HT1080 (cell line): ENCODE measurements at regions not wholly inside any gene's neighbourhood (a gene's known extent, or its start where the extent isn't known, plus 50 kb on each side); places are given as distances from the start of the nearest gene placed in this dataset.

Experiments used
- DNase-seq: peaks from one replicate; pipeline ENCODE4 v3.0.0-alpha.2; 2015; ENCODE audit warnings: low read depth

DNA sequence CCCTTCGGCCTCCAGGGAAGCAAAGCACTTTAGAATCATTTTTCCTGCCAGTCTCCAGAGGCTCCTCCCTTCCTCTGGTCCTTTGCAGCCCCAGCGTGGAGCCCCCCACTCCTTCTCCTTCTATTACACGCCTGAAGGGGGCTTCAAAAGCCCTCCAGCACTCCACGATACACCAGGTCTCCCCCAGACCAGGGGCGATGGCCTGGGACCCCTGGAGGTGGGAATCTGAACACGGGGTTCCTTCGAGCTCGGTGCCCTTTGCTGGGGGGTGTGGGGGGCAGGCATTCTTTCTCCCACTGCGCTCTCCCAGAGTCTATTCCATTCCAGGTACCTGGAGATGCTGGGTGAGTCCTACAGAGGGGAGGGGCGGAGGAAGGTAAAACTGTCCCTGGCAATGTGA is 97.6 kb downstream of the HMX1 start:
- DNase-seq = no peak

DNA sequence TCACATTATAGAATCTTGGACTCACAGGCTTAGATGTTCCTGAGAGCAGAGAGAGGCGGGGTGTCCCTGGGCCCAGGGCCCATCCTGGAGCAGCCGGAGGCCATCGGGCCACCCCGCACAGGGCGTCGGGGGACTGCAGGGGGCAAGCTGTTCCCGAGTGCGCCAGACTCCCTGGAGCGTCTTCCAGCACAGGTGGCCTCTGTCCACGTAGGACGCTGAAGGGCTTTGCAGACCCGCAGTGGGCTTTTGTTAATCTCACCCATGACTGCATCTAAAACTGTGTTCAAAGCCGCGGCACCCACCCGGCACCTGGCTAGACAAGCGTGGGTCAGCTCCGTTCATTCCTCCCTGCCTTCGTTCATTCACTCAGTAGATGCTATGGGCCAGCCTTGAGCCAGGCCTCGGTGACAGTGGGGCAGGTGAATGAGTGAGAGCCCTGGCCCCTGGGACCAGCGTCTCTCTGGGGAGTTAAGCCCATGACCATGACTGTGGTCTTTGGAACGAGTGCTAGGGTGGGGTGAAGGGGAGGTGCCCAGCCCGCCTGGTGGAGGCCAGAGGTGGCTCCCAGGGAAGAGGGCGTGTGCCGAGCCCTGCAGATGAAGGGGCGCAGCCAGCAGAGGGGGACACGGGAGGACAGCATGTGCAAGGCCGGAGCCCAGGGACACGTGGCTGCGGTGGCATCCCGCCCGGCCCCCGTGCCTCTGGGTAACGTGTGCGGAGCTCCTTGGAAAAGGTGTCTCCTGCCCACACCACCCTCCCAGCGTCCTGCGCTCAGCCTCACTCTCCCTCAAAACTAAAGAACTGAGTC is 98.3 kb downstream of the HMX1 start:
- no peak for DNase-seq

DNA sequence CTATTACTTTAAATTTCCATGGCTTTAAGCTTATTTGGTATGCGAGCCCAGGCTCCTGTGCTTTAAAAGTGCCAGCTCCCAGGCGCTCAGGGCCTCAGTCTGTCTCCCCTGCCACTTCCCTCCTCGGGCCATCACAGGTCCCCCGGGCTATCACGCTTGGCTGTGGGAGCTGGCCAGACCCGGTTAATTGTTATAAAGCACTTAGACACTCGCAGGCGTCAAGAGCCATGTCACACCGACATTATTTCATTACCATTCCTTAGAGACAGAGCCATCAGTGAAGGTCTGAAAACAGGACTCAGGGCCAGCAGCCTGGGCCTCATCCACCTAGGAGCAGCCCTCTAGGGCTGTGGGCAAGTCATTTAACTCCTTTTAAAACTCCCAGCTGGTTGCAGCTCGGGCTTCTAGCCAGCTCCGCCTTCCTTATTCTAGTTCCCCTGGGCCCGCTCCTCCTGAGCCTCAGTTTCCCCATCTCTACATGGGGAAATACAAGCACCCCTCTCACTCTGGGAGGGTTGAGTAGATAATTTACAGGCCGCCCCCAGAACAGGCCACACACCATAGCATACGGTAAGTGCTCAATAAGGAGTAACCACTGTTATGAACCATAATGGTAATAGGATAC is 99.0 kb downstream of the HMX1 start:
- no peak for DNase-seq

DNA sequence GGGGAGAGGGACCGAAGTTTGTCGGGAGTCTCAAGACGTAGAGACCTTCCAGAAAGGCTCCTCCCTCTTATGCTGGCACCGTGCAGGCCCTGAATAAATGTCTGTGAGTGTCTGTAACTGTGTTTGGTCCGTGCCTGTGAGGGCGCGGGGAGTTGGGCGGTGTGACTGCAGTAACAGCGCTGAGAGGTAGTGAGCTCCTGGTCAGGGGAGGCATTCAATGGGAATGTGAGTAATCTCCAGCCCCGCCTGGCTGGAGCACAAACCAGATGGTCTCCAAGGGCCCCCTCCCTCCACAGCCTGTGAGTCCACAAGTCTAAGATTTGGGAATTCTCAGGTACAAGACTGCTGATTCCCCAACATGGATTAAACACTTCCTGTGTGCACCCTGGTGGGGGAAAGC is 100.0 kb downstream of the HMX1 start:
- no peak for DNase-seq

DNA sequence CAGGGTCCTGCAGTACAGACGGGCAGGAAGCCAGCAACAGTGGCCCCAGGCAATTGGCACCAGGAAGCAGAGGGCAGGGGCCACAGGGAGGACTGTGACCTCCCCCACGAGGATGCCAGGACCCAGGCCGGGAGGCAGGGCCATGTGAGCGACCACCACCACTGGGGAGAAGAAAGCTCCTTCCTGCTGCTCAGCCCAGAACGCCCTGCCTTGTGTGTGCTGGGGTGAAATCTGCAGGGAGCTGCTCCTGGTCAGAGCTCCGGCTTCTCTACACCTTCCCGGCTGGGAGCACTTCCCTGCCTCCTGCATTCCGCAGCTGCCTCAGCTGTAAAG is 100.4 kb downstream of the HMX1 start:
- DNase-seq = no peak

DNA sequence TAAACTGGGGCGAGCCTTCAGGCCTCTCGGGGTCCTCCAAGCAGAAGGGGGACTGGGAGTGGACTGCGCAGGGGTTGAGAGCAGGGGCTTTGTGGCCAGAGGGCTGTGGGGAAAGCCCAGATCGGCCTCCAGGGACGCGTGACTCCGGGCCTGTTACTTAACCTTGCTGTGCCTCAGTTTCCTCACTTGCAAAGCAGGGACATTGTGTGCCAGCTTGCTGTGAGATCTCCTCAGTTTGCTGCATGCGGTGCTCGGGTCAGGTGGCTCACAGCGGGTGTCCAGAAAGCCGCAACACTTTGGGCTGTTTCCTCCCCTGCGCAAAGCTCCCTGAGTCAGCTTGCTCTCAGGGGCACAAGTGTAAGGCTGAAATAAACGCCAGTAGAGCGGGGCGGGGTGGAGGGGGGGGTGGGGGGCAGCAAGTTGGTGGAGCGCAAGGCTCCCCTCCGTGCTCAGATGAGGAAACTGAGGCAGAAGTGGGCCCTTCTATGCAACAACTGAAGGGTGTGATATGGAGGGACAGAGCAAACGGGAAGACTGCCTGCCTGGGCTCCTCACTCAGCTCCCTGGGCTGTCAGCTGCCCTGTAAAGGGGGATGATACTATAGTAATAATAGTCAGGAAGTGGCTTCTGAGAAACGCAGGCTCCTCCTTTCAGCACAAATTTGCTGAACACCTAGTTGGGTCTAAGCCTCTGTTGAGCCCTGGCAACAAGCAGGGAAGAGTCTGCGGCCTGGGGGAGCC is 101.0 kb downstream of the HMX1 start:
- no peak for DNase-seq

DNA sequence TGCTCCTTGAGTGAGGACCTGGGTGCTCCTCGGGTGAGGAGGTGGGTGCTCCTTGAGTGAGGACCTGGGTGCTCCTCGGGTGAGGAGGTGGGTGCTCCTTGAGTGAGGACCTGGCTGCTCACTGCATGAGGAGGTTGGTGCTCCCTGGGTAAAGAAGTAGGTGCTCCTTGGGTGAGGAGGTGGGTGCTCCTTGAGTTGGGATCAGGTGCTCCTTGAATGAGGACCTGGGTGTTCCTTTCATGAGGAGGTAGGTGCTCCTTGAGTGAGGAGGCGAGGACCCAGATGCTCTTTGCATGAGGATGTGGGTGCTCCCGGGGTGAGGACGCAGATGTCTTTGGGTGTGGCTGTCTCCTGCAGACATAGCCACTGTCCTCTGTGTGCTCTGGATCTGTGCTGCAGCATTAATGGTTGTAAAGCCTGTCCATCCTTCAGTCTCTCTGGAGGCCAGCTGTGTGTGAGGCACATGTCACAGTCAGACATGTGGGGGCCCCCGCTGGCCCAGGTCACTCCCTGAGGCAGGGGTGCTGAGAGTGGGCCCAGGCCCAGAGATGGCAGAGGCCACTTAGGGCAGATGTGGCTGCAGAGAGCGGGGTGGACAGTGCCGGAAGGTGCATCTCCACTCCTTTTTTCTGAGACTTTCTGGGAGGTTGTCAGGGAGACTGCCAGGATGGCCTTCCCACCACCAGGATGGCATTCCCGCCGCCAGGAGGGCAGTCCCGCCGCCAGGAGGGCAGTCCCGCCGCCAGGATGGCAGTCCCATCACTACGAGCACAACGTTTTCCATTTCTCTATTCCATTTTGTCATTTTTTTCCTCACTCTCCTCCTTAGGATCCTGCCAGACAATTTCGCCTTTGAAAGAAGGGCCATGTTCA is 101.8 kb downstream of the HMX1 start:
- no peak for DNase-seq

DNA sequence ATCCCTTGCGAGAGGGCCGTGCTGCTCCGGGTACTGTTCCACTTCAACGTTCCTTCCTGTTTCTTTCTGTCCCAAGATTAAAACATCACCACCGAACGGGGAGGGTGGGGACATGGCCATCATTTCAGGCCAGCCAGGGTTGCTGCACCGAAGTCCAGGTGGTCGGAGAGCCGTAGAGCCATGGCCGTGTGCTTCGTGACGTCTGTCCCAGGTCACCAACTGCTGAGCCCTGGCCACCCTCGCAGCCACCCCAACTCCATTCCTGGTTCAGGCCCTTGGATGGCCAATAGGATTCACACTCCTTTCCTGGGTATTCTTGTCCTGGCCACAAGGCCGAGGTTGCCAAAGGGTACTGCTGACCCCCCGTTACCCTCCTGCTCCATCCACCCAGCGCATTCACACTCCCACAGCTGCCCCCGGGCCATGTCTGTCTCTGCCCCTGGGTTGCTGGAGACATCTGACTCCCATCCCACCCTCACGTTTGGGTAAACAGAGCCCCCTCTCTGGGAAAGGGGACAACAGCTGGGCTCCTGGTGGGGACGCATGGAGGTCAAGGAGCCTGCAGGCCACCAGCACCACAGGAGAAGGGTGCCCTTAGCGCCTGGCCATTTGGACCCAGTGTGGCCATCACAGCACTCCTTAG is 103.2 kb downstream of the HMX1 start:
- DNase-seq = no peak

DNA sequence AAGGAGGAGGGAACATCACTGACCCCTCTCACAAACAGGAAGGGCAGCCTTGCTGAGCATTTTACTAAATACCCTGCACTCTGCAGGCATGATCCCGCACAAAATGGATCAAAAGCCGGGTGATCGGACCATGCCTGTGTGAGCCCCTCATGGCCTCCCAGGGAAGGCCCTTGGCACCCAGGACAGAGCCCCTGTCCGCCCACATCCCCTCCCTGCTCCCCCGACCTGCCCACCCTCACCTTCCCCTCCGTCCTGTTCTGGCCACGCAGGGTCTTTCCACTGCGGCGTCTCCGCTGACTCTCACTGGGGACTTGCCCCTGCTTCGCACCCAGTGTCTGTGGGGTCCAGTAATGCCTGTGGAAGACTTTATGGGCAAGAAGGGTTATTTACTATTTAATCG is 105.0 kb downstream of the HMX1 start:
- no peak for DNase-seq

DNA sequence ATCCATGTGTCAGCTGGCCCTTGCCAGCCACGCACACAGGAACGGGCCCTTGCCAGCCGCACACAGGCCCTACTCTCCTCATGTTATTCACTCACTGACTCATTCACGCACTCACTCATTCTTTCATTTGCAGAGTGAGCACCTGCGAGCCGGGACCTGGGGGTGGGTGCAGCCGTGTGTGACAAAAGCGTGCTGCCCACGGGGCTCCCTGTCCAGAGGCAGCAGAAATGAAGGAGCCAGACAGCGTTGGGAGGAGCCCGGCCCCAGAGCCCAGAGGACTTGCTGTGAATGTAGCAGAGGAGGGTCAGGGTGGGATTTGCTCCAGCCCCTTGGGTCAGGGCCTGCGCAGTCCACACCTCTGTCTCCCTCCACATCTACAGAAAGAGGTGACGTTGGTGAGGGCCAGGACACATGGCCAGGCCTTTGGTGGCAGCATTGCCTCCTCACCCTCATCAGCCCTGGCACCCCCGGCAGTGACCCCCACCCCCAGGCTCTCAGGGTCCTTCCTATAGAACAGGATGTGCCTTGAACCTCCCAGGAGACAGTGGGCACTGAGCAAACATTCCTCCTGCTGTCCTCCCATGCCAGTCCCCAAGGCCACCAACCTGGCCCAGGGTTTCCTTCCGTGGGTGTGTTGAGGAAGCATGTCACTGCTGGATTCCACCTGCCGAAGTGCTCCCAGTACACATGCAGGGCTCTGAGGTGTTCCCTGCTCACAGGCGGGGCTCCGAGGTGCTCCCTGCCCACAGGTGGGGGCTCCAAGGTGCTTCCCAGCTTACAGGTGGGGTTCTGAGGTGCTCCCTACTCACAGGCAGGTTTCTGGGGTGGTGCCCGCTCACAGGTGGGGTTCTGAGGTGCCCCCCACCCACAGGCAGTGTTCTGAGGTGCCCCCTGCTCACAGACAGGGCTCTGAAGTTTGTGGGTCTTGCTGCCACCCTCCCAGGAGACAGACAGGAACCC is 105.7 kb downstream of the HMX1 start:
- DNase-seq = no peak

DNA sequence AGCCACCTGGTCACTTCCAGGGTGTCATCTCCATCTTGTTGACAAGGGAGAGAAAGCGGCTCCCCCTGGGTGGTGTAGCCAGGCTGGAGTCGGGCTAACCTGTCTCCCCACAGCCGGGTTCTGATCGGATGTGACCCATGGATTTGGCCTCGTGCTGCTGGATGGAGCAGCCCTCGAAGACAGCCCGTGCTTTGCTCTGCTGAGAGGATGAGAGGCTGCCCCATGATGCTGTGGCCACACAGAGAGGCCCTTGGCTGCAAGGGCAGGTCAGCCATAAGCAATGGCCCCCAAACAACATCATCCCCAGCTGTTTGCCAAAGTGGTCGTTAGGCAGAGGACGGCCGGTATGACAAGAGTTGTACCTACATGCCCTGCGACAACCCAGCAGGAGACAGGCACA is 106.6 kb downstream of the HMX1 start:
- no peak for DNase-seq

DNA sequence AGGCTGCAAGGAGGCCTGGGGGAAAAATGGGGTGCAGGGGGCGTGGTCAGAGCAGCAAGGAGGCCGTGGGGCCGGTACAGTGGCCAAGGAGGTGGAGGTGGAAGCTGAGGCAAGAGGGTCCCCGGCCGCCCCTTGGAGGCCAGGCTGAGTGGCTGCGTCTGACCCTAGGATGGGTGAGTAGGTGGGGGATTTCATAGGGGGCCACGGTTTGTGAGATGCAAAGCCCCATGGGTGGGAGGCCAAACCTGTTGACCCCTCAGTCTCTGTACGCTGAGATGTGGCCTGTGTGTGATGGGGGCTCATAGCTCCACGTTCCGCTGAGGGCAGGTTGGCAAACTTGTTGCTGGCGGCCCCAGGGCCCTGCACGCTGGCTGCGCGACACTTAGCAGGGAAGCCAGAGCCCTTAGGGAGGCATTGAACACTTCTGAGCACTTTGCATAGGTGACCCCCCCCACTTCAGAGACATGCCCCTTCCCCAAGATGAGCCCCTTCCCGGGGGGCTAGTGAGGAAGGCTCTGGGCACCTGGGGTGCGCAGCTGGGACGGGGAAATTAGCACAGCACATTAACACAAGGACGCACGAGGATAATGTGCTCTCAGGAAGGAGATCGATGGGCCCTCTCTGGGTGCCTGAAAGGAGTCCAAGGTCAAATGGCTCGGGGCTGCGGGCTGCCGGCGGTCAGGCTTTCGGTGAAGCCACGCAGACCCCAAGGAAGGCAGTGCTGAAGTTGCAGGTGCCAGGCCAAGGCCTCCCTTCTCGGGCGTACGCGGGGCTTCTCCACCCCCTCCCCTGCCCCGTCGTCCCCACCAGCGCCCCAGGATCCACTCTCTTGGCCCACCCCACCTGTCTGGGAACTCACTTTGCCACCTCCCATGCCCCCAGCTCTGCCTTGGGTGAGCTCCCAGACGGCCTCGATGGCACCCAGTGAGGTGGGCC is 107.4 kb downstream of the HMX1 start:
- no peak for DNase-seq

DNA sequence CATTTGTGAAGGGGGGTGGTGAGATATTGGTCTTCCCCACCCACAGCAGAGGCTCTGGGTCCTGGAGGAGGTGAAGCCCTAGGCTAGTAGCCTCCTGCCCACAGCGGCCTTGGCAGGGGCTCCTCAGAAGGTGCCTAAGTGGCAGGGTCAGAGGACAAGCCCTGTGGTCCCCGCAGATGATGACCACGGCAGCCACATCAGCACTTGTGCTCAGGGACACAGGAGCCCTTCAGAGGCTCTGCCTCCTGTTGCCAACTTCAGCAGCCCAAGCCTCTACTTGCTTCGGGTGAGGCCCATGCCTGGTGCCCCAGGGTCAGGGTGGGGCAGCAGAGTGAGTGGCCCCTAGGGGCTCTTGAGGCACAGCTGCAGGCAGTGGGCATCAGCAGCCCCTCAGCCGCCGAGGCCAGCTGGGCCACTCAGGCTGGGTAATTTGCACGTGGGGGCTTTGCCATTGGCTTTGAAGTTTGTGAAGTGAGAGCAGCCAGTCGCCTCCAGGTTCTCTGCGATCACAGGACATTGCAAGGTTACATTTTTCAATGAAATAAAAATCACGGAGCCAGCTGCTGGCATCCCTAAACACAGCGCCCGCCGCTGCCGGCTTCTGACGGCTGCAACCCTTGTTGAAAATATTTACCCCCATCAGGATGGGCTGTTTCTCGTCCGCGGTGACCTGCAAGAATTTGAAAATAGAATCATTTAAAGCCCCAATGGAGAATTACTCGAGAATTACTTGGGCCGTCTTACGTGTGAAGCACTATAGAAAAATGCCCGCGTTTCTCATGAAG is 108.5 kb downstream of the HMX1 start:
- DNase-seq = no peak

DNA sequence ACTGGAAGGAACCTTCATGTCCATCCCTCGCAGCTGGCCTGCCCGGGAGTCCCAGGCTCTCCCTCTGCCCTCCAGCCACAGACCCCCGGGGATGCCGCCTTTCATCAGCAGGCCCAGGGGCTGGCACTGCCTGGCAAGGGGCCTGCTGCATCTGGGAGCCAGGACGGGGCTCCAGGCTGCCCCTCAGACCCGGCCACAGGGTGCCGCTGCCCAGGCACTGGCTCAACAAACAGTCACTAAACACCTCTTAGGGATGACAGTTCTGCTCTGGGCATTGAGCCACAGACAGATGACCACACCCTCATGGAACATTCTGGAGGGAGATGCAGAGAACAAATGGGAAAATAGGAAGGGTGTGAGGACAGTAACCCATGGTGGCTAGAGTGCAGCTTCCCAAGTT is 109.3 kb downstream of the HMX1 start:
- DNase-seq = no peak

DNA sequence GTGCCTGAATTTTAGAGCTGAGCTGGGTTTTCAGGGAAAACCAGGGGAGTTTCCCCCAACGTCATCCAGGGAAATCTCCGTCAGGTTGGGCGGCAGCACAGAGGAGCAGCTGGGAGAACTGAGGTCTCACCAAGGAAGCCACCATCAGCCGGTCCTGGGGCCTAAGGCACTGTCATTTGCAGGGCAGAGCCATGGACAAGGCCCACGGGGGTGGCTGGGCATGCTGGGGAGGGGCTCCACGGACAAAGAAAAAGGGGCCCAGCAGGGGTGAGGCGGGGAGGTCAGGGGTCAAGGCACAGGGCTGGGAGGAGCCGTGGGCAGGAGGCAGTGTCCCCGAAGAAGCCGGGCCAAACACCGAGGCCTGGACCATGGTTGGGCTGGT is 109.8 kb downstream of the HMX1 start:
- DNase-seq = no peak

DNA sequence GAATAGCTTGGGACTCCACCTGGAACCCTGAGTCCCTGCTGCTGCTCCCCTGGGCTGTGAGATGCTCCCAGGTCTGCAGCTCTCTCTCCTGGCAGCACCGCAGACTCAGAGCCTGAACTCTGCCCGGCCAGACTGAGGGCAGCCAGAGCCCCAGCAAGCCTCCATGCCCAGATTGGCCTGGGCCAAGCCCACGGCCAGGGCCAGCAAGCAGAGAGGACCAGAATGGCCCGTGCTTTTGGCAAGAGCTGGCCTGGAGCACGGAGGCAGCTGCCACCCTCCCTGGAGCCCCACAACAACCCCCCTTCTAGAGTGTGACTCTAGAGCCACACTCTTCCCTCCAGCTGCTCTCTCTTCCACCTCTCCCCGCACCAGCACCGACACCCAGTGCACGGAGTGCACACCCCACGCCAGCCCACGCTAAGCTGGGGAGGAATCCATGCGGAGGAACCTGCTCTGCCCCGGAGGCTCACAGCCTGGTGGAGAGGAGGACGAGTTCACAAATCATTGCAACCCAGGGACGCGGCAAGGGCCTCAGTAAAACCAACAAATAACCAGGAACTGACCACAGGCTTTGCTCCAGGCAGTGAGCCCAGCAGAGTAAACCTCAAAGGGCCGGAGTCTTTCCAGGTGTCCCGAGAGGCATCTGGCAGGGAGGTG is 110.3 kb downstream of the HMX1 start:
- DNase-seq = no peak

DNA sequence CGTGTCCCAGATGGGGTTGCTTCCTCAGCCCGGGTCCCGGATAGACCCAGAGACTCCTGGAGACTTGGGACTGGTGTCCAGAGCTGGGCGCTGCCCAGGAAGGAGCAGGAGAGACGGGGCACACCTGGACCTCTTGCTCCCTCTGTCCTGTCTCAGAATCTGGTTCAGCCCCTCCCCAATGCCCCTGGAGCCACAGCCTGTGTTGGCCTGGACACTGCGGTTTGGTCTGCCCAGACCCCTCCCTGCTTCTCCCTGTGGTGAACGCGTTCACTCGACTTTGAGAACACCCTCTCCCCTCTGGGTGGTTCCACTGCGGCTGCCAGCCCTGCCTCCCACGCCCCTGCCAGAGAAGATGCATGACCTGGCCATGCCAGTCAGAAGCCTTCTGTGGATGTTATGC is 111.1 kb downstream of the HMX1 start:
- no peak for DNase-seq

DNA sequence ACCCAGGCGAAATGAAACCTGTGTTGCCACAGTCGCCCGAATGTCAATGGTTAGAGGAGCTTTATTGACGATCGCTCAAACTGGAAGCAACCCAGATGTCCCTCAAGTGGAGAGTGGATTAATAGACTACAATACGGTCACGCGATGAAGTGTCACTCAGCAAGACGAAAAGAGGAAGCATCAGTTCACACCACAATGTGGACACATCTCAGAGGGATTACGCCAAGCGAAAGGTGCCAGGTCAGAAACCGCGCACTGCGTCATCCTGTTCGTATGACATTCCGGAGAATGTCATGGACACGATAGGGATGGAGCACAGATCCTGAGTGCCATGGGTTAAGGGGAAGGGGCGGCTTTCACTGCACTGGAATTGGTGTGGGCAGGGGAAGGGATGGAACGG is 111.7 kb downstream of the HMX1 start:
- no peak for DNase-seq
